A673 (cell line): ENCODE measurements at regions not wholly inside any gene's neighbourhood (a gene's known extent, or its start where the extent isn't known, plus 50 kb on each side); places are given as distances from the start of the nearest gene placed in this dataset.

Experiments
- CTCF ChIP-seq: fragments of 300-800, 200-600 bp; sonication (generic); conservative IDR thresholded peaks from 2 replicates; pipeline ENCODE4 v1.5.1; 2017; ENCODE audit warnings: low read depth, mild to moderate bottlenecking, antibody characterized with exemption, low read length, moderate library complexity, mixed read lengths
- EZH2 ChIP-seq: fragments of 200-600 bp; sonication (generic); IDR thresholded peaks from 2 replicates; pipeline ENCODE4 v1.6.1; 2017; ENCODE audit warnings: borderline replicate concordance, low read depth, mild to moderate bottlenecking, mixed read lengths, antibody characterized with exemption, low read length; ENCODE audit not compliant: poor library complexity, severe bottlenecking

DNA sequence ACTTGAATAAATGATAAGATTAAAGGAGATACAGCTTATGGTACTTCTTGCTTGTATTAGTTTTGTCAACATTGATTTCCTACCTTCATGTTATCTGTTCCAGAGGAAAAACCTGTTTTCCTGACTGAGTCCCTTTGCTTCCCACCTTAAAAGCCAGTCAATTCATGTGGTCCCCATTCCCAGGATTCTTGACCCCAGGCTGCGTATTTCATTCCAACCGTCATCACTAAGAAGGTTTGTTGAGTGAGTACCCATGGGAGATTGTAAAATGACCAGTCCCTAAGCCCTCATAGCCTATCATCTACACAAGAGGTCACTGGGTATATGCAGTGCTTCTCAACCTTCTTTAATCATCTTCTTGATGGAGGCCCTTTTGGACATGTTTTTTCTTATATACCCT, 52.2 kb downstream of the BEX3 start:
- TF ChIP-seq CTCF: no peak
- TF ChIP-seq EZH2: no peak
